ENCODE measurements at regions not wholly inside any gene's neighbourhood (a gene's known extent, or its start where the extent isn't known, plus 50 kb on each side); places are given as distances from the start of the nearest gene placed in this dataset.

DNA sequence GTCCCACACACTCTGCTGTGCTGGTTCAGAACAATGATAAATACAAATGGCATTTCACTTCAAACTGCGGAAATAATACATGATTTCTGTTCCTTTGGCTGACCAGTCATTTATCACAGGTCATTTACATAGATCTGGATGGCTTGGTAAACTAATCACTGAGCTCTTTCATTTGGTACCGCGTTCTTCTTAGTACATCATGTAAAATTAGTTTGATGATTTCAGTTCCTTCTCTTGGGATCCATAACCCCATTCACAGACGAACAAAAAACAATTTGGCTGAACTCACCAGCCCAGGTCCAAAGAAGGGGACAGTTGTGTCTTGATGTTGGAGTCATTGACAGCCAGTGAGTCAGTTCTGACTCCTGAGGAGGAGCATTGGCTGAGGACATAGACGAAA is 689.8 kb downstream of the INHBA start:
- DNase-seq (no peak), ATAC-seq (no peak)
- TF ChIP-seq, protein P1, sequence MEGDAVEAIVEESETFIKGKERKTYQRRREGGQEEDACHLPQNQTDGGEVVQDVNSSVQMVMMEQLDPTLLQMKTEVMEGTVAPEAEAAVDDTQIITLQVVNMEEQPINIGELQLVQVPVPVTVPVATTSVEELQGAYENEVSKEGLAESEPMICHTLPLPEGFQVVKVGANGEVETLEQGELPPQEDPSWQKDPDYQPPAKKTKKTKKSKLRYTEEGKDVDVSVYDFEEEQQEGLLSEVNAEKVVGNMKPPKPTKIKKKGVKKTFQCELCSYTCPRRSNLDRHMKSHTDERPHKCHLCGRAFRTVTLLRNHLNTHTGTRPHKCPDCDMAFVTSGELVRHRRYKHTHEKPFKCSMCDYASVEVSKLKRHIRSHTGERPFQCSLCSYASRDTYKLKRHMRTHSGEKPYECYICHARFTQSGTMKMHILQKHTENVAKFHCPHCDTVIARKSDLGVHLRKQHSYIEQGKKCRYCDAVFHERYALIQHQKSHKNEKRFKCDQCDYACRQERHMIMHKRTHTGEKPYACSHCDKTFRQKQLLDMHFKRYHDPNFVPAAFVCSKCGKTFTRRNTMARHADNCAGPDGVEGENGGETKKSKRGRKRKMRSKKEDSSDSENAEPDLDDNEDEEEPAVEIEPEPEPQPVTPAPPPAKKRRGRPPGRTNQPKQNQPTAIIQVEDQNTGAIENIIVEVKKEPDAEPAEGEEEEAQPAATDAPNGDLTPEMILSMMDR (IDR thresholded peaks at IDR 0.05), result no peak
- Histone ChIP-seq H3K27ac (no peak overlapping the region), H3K36me3 (no peaks in the 10 kb centered on the region), H3K27me3 (ENCODE audit: low read depth) (no peaks in the 10 kb centered on the region), H3K4me3 (no peak overlapping the region), H3K4me1 (no peaks in the 10 kb centered on the region), H3K9me3 (no peaks in the 10 kb centered on the region)
- intact Hi-C loops (cut with DNase I), result no loop called here

DNA sequence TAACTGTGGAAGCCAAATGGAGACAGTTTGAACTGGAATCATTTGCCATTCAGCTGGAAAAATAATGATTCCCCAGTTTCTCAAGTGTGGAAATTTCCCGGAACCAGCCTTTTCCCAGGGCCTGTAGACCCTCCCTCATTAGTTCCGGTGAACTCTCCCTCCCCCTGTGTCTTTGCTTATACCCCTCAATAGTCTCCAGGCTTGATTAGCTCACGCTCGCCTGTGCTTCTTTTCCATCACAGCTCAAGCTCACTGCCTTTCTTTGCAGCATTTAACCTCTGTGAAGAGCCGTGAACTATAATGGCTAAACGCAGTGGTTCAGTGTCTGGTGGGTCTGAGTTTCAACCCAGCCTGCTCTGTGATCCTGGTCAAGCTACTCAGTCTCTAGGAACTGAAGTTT is 690.8 kb downstream of the INHBA start:
- no peak overlapping the region for H3K4me3 ChIP-seq
- H3K36me3 ChIP-seq, result no peaks in the 10 kb centered on the region
- DNase-seq (no peak), ATAC-seq (no peak)
- H3K4me1 ChIP-seq, result peaks cover 5% of the 10 kb centered on the region
- TF ChIP-seq, protein P1 (IDR thresholded peaks at IDR 0.05), result no peak
- no peaks in the 10 kb centered on the region for H3K9me3 ChIP-seq
- H3K27me3 ChIP-seq (ENCODE audit: low read depth), result no peaks in the 10 kb centered on the region
- no peak overlapping the region for H3K27ac ChIP-seq
- intact Hi-C loops (cut with DNase I), result no loop called here

DNA sequence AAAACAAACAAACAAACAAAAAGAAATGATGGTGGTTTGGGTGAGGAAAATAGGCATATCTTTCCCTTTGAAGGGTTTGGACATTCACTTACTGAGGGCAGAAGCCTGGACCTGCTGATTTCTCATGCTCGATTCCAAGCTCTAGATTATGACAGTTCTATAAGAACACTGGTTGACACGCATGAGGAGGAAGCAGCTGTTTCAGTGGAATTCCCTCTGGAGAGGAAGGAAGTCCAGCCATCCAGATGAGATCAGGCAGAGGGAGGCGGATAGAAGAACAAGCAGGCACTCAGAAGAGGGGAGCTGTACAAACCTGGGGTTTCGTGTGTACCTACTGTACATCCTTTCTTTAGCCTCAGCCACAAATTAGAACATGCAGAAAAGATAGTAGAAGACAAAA is 691.9 kb downstream of the INHBA start:
- intact Hi-C loops (cut with DNase I), result no loop called here
- no peak overlapping the region for H3K27ac ChIP-seq
- H3K27me3 ChIP-seq (ENCODE audit: low read depth), result no peaks in the 10 kb centered on the region
- H3K4me1 ChIP-seq, result peaks cover 10% of the 10 kb centered on the region
- TF ChIP-seq, protein P1 (IDR thresholded peaks at IDR 0.05), result no peak
- ATAC-seq, result peak in 1 of 2 donors; percentile 61
- no peaks in the 10 kb centered on the region for H3K9me3 ChIP-seq
- no peak overlapping the region for H3K4me3 ChIP-seq
- no peaks in the 10 kb centered on the region for H3K36me3 ChIP-seq
- DNase-seq, result no peak

DNA sequence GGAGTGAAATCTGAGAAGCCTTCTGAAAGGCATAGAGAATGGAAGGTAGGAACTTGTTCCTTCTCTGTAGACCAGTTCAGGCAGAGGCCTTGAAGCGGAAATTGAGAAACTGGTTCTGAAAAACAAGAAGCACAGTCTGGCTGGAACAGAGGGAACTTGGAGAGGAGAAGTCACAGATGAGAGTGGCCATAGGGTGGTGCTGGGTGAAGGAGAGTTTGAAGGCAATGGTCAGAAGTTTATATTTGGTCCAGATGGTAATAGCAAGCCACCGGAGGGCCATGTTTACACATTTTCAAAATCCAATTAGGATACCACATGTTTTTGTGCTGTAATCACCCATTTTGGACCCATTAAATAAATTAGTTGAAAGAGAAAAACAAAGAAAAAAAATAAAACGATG is 692.5 kb downstream of the INHBA start:
- Histone ChIP-seq H3K27me3 (ENCODE audit: low read depth) (no peaks in the 10 kb centered on the region), H3K36me3 (no peaks in the 10 kb centered on the region), H3K4me3 (no peak overlapping the region), H3K9me3 (no peaks in the 10 kb centered on the region), H3K27ac (no peak overlapping the region), H3K4me1 (peaks cover 10% of the 10 kb centered on the region)
- ATAC-seq (peak; percentile 76 to 83), DNase-seq (no peak)
- intact Hi-C loops (cut with DNase I), result no loop called here
- TF ChIP-seq, protein P1 (IDR thresholded peaks at IDR 0.05), result no peak

DNA sequence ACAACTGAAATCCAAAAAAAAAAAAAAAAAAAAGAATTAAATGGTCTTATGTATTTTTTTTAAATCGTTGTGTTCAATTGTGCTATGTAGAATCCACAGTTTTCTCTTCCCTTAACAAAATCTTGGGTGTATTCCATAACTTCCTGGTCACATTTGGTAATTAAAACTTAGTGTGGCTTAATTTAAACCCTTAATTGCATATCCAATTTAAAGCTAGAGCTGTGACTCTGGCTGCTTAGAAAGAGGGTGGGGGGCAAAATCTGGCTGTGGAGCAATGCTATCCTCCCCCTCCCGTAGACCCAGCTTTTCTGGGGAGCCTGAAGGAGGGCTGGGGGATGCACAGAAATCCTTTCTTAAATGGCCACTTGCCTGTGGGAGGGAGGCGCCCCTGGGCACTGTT is 695.1 kb downstream of the INHBA start:
- Histone ChIP-seq H3K4me1 (peaks cover 10% of the 10 kb centered on the region), H3K4me3 (no peak overlapping the region), H3K27ac (no peak overlapping the region), H3K9me3 (no peaks in the 10 kb centered on the region), H3K27me3 (ENCODE audit: low read depth) (no peaks in the 10 kb centered on the region), H3K36me3 (no peaks in the 10 kb centered on the region)
- intact Hi-C loops (cut with DNase I), result no loop called here
- ATAC-seq (no peak), DNase-seq (no peak)
- TF ChIP-seq, protein P1 (IDR thresholded peaks at IDR 0.05), result no peak

DNA sequence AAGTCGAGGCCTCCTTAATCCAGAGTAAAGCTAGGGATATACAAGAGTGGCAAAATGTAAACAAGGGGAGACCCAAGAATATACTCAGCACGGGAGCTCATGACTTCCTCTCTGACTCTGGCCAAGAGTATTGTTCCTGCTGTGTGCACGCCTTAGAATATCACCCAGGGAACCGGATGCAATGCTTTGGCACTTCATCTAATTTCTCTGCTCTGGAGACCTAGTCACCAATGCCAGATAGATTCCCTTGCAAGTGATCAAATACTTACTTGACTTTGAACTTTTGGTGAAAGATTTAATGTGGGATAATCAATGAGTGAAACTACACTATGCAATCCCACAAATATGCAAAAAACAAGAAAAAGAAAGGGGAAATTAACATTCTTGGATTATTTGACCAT is 695.5 kb downstream of the INHBA start:
- Histone ChIP-seq H3K27me3 (ENCODE audit: low read depth) (no peaks in the 10 kb centered on the region), H3K36me3 (no peaks in the 10 kb centered on the region), H3K4me3 (no peak overlapping the region), H3K9me3 (no peaks in the 10 kb centered on the region), H3K4me1 (peaks cover 10% of the 10 kb centered on the region), H3K27ac (no peak overlapping the region)
- ATAC-seq (no peak), DNase-seq (no peak)
- intact Hi-C loops (cut with DNase I), result no loop called here
- TF ChIP-seq, protein P1 (IDR thresholded peaks at IDR 0.05), result no peak
